ENCODE measurements at regions not wholly inside any gene's neighbourhood (a gene's known extent, or its start where the extent isn't known, plus 50 kb on each side); places are given as distances from the start of the nearest gene placed in this dataset.

DNA sequence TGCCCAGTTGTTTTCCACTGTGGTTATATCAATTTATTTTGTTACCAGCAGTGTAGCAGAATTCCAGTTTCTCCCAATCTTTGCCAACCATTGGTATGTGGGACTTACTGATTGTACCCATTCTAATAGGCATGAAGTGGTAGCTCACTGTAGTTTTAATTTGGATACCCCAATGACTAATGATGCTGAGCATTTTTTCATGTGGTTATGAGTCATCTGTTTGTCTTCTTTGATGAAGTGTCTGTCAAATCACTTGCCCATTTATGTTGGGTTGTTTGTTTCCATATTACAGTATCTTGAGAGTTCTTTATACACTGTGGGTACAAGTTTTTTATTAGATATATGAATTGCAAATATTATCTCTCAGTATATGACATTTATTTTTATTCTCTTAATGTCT lies 644.3 kb downstream of the NR2F2 start:
- TF ChIP-seq CTCF (IDR thresholded peaks at IDR 0.05): no peak
- TF ChIP-seq PRRX2 (CRISPR knock-in tag; IDR thresholded peaks at IDR 0.05): no peak
- no peak for TF ChIP-seq E2F5 (CRISPR knock-in tag; IDR thresholded peaks at IDR 0.05)
- TF ChIP-seq MAX (CRISPR knock-in tag; IDR thresholded peaks at IDR 0.05): no peak

Measured in WTC11 (cell line).